GM10248 (cell line): ENCODE measurements at regions not wholly inside any gene's neighbourhood (a gene's known extent, or its start where the extent isn't known, plus 50 kb on each side); places are given as distances from the start of the nearest gene placed in this dataset.
"Not testable (repeated sequence)": the region's sequence is repeated elsewhere in the genome, so short reads cannot be mapped to it uniquely, and the experiment has no call there.

Experiments used
- CTCF ChIA-PET: fragments of 300-600 bp; sonication (Branson Sonifier 250); formaldehyde crosslinking; extraction: SDS; loops from one replicate; lab custom pipeline; 2021; ENCODE audit warnings: antibody characterized with exemption; lab: Yijun Ruan, JAX
- POLR2A ChIA-PET: fragments of 350-650 bp; sonication (Branson Sonifier 250); formaldehyde crosslinking; extraction: SDS; loops from one replicate; lab custom pipeline; 2020; ENCODE audit warnings: antibody characterized with exemption; lab: Yijun Ruan, JAX
- DNase-seq: peaks from one replicate; pipeline ENCODE4 v3.0.0; 2012; ENCODE audit errors: extremely low spot score
- TF ChIP-seq, protein P1 (sequence below): IDR thresholded peaks from 2 replicates; pipeline ENCODE4 v1.5.1; 2012; ENCODE audit warnings: mild to moderate bottlenecking, low read depth; ENCODE audit errors: extremely low read depth, missing control alignments, control extremely low read depth

DNA sequence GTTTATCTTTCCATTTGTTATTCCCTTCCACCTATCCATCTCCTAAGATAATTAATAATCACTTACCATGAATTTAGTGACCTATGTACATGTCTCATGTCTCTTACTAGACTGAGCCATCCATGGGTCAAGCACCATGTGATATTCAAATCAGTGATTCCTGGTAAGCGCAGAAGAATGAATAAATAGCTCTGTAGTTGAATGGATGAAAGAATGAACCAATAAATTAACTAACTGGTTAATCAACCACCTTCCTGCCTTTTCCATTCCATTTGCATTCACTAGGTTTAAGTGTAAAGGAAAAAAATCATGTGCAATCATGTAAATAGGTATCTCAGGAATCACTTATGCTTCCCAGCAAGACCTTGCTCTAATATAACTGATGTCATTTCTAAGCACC, 779.5 kb downstream of the NTRK3 start:
- CTCF ChIA-PET, result interaction anchor here (1.0 kb wide), 1 partner anchor 30 kb away, joined by 3 read pairs; no protein-coding TSS in a partner anchor

DNA sequence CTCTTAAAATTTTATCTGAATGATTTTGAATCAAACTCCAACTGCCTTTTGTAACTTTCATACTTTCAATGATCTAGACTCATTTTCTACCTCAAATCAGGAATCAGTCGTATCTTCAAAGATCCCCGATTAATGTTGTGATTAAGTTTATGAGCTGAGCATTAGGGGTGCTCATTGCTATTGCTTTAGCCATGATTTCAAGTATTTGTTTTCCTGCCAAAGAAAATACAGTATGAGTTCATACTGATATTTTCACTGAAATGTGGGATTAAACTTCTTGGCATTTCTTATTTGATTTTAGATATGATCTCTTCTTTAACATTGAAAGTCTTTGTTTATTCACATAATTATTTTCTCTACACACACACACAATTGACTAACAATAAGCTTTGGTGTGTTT, 785.6 kb downstream of the NTRK3 start:
- ChIA-PET POLR2A (no interaction called here), CTCF (no interaction called here)
- TF ChIP-seq, protein P1, sequence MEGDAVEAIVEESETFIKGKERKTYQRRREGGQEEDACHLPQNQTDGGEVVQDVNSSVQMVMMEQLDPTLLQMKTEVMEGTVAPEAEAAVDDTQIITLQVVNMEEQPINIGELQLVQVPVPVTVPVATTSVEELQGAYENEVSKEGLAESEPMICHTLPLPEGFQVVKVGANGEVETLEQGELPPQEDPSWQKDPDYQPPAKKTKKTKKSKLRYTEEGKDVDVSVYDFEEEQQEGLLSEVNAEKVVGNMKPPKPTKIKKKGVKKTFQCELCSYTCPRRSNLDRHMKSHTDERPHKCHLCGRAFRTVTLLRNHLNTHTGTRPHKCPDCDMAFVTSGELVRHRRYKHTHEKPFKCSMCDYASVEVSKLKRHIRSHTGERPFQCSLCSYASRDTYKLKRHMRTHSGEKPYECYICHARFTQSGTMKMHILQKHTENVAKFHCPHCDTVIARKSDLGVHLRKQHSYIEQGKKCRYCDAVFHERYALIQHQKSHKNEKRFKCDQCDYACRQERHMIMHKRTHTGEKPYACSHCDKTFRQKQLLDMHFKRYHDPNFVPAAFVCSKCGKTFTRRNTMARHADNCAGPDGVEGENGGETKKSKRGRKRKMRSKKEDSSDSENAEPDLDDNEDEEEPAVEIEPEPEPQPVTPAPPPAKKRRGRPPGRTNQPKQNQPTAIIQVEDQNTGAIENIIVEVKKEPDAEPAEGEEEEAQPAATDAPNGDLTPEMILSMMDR, result no peak
- DNase-seq, result no peak

More for the DNA sequence above, 779.5 kb downstream of the NTRK3 start:
- DNase-seq, result no peak
- TF ChIP-seq, protein P1, result no peak
- POLR2A ChIA-PET, result no interaction called here

DNA sequence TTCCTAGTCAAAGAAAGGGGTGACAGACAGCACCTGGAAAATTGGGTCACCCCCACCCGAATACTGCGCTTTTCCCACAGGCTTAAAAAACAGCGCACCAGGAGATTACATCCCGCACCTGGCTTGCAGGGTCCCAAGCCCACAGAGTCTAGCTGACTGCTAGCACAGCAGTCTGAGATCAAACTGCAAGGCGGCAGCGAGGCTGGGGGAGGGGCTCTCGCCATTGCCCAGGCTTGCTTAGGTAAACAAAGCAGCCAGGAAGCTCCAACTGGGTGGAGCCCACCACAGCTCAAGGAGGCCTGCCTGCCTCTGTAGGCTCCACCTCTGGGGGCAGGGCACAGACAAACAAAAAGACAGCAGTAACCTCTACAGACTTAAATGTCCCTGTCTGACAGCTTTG, 792.6 kb downstream of the NTRK3 start:
- CTCF ChIA-PET, POLR2A ChIA-PET, DNase-seq: not testable (repeated sequence)

DNA sequence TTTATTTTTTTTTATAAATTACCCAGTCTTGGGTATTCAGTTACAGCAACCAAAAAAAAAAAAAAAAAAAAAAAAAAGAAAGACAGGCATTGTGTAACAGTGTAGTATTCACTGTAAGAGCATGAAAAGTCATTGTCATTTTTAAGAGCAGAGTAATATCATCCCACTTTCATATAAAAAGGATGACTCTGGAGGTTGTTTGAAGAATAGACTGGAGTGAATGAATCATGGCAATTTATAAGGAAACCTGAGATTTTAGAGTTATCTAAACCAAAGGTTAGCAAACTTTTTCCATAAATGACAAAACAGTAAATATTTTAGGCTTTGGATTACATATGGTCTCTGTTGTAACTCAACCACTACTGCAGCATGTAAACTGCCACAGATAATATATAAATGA, 794.9 kb downstream of the NTRK3 start:
- no peak for DNase-seq
- ChIA-PET POLR2A (no interaction called here), CTCF (no interaction called here)
- TF ChIP-seq, protein P1, result no peak

DNA sequence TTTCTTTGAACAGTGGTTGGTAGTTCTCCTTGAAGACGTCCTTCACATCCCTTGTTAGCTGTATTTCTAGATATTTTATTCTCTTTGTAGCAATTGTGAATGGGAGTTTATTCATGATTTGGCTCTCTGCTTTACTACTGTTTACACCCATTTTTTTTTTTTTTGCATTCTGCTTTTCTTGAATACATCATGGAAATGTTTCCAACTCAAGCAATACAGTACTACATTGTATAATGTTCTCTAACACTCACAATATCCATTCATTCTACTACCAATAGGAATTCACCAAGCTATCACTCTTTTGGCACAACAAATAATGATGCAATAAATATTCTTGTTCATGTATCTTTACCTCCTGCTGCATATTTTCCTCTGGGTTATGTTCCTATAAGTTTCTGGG, 801.7 kb downstream of the NTRK3 start:
- CTCF ChIA-PET, result no interaction called here
- TF ChIP-seq, protein P1, result no peak
- no peak for DNase-seq
- POLR2A ChIA-PET, result no interaction called here

DNA sequence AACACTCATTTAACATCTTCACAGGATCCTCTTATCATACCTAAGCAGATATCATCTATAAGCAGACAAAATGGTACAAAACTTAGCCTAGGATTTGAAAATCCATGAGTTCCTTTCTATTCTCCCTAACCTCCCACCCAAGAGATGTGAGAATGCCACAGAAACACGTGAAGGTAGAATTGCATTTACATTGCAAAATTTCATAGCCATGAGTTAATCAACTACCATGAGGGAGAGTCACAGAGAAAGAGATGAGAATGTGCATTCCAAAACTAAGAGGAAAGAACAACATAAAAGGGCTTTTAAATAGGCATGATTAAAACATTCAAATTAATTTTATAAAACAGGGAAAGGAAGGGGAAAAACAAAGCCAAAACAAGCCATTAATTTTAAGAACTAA, 806.2 kb downstream of the NTRK3 start:
- CTCF ChIA-PET, result no interaction called here
- TF ChIP-seq, protein P1, result no peak
- POLR2A ChIA-PET, result no interaction called here
- no peak for DNase-seq

DNA sequence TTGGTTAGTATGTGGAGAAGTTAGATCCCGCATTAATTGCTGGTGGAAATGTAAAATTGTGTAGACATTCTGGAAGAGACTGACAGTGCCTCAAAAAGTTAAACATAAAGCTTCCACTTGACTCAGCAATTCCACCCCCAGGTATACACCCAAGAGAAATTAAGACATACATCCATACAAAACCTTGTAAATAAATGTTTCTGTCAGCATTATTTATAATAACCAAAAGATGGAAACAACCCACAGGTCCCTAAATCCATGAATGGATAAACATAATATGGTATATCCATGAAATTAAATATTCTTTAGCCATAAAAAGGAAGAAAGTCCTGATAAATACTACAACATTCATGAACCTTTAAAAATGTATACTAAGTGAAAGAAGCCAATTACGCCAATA, 817.4 kb downstream of the NTRK3 start:
- ChIA-PET POLR2A (no interaction called here), CTCF (no interaction called here)
- TF ChIP-seq, protein P1, result no peak
- no peak for DNase-seq

DNA sequence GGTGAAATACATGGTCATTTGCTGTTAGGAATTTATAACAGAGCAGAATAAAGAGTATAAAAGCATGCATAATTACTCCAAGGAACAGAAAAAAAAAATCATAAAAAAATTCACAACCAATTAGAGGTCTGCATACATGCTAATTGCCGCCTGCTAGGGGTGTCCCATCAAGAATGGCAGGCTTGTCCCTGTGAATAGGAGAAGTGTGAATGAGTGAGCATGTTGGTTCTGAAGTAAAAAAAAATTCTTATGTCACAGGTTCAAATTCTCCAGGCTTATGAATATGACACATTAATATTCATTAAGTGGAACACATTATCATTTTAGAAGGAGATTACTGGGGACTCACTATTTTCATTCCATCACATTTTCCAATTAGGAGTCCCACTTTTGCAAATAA, 822.7 kb downstream of the NTRK3 start:
- no peak for DNase-seq
- ChIA-PET CTCF (no interaction called here), POLR2A (no interaction called here)
- TF ChIP-seq, protein P1, result no peak
